ENCODE measurements at regions not wholly inside any gene's neighbourhood (a gene's known extent, or its start where the extent isn't known, plus 50 kb on each side); places are given as distances from the start of the nearest gene placed in this dataset.

GRCh38 chr3:153284282-153284938 is 122.4 kb downstream of the RAP2B start:
- Mint-ChIP-seq H3K27ac (peak overlapping the region; percentile 73), H3K4me3 (no peak overlapping the region), H3K9me3 (no peaks in the 10 kb centered on the region), H3K4me1 (peaks cover 38% of the 10 kb centered on the region), H3K36me3 (no peaks in the 10 kb centered on the region)
- peak; percentile 78 for ATAC-seq
- no peak for DNase-seq (ENCODE audit: low spot score in 2 of 2)

GRCh38 chr3:153285194-153285641 is 123.2 kb downstream of the RAP2B start:
- no peaks in the 10 kb centered on the region for H3K36me3 Mint-ChIP-seq
- H3K4me3 Mint-ChIP-seq, result no peak overlapping the region
- no peaks in the 10 kb centered on the region for H3K9me3 Mint-ChIP-seq
- peak in 1 of 2 donors; percentile 50 for DNase-seq (ENCODE audit: low spot score in 2 of 2)
- no peak for ATAC-seq
- peaks cover 42% of the 10 kb centered on the region for H3K4me1 Mint-ChIP-seq
- peak overlapping the region; percentile 83 for H3K27ac Mint-ChIP-seq

DNA sequence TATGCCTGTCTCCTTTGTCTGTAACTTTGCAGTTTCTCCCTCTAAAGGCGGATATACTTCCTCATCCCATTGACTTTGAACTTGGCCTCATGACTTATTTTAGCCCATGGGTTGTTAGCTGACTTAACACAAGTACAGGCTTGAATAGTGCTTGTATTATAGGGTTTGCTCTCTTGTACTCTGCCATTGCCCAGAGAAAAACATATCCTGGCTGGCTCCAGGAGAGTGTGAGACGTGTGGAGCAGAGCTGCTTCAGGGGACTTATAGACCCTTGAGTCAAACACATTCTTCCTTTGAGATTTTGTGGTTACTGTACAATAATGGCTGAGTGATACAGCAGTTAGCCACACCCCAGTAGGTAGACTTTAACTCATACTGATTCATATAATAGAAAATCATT is 124.0 kb downstream of the RAP2B start:
- DNase-seq (ENCODE audit: low spot score in 2 of 2) (no peak), ATAC-seq (peak; percentile 80)
- peaks cover 44% of the 10 kb centered on the region for H3K4me1 Mint-ChIP-seq
- H3K4me3 Mint-ChIP-seq, result peak overlapping the region; percentile 14
- peak overlapping the region; percentile 83 for H3K27ac Mint-ChIP-seq
- H3K36me3 Mint-ChIP-seq, result no peaks in the 10 kb centered on the region
- H3K9me3 Mint-ChIP-seq, result no peaks in the 10 kb centered on the region

DNA sequence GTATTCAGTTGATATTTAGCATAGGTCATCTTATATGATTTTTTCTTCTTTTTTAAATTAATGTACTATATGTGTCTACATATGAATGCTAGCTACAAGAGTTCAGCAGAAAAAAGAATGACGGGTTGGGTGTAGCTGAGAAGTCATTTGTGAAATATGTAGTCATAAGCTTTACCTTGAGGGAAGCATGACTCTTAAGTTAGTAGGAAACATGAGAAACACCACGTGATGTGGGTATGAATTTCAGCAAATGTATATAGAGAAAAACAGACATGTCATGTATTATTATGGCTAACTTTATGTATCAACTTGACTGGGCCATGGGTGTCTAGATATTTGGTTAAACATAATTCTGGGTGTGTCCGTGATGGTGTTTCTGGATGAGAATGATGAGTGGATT is 125.0 kb downstream of the RAP2B start:
- peak overlapping the region; percentile 39 for H3K27ac Mint-ChIP-seq
- H3K36me3 Mint-ChIP-seq, result no peaks in the 10 kb centered on the region
- peaks cover 53% of the 10 kb centered on the region for H3K4me1 Mint-ChIP-seq
- ATAC-seq, result peak; percentile 74
- DNase-seq (ENCODE audit: low spot score in 2 of 2), result no peak
- H3K4me3 Mint-ChIP-seq, result no peak overlapping the region
- H3K9me3 Mint-ChIP-seq, result no peaks in the 10 kb centered on the region

GRCh38 chr3:153289334-153289808 is 127.3 kb downstream of the RAP2B start:
- peaks cover 49% of the 10 kb centered on the region for H3K4me1 Mint-ChIP-seq
- no peak for DNase-seq (ENCODE audit: low spot score in 2 of 2)
- no peaks in the 10 kb centered on the region for H3K36me3 Mint-ChIP-seq
- no peak overlapping the region for H3K27ac Mint-ChIP-seq
- no peaks in the 10 kb centered on the region for H3K9me3 Mint-ChIP-seq
- H3K4me3 Mint-ChIP-seq, result no peak overlapping the region
- ATAC-seq, result peak; percentile 47

DNA sequence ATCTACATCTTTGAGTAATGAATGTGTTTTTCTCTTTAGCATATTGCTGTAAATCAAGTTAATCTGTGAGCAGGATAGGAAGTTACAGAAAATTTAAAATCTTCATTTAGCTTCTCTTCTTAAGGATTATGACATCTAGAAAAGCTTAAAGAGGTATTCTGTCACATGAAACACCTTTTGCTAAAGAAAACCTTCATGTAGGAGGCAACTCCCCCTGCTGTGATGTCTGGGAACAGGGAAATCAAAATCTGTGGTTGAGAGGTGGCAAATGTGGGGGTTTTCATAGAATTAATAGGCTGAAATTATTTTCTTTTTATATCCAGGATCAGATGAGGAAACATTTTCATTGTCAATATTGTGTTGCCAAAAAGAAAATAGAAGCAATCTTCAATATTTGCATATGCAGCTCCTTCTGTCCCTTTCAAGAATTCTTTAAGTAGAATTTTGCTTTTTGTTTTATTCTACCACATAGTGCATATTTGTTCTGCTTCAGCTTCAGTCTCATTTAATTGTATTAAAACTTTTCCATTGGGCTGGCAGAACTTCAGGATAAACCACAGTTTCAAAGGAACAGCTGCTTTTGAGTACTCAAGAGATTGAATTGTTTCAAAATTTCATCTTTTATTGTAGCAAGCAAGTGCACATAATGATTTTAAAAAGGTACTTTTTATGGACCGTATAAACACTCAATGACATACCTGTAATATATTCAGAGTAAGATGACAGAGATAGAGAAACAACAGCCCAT is 128.4 kb downstream of the RAP2B start:
- peaks cover 47% of the 10 kb centered on the region for H3K4me1 Mint-ChIP-seq

GRCh38 chr3:153291059-153291685 is 129.1 kb downstream of the RAP2B start:
- no peak for DNase-seq (ENCODE audit: low spot score in 2 of 2)
- no peak overlapping the region for H3K4me3 Mint-ChIP-seq
- ATAC-seq, result peak; percentile 51

More for the DNA sequence above, 128.4 kb downstream of the RAP2B start:
- Mint-ChIP-seq H3K4me3 (no peak overlapping the region), H3K27ac (no peak overlapping the region), H3K9me3 (no peaks in the 10 kb centered on the region), H3K36me3 (no peaks in the 10 kb centered on the region)
- ATAC-seq (no peak), DNase-seq (ENCODE audit: low spot score in 2 of 2) (no peak)

GRCh38 chr3:153293265-153293664 is 131.2 kb downstream of the RAP2B start:
- Mint-ChIP-seq H3K4me1 (peaks cover 26% of the 10 kb centered on the region), H3K9me3 (no peaks in the 10 kb centered on the region), H3K36me3 (no peaks in the 10 kb centered on the region), H3K27ac (no peak overlapping the region), H3K4me3 (no peak overlapping the region)
- ATAC-seq (no peak), DNase-seq (ENCODE audit: low spot score in 2 of 2) (no peak)

More at GRCh38 chr3:153291059-153291685, 129.1 kb downstream of the RAP2B start:
- no peak overlapping the region for H3K27ac Mint-ChIP-seq
- H3K9me3 Mint-ChIP-seq, result no peaks in the 10 kb centered on the region
- H3K4me1 Mint-ChIP-seq, result peaks cover 40% of the 10 kb centered on the region
- no peaks in the 10 kb centered on the region for H3K36me3 Mint-ChIP-seq

GRCh38 chr3:153295901-153296300 is 133.9 kb downstream of the RAP2B start:
- ATAC-seq (no peak), DNase-seq (ENCODE audit: low spot score in 2 of 2) (no peak)
- Mint-ChIP-seq H3K9me3 (no peaks in the 10 kb centered on the region), H3K27ac (no peak overlapping the region), H3K4me1 (peaks cover 10% of the 10 kb centered on the region), H3K36me3 (no peaks in the 10 kb centered on the region), H3K4me3 (no peak overlapping the region)

- no peak for DNase-seq (ENCODE audit: low spot score in 2 of 2)
- H3K27ac Mint-ChIP-seq, result no peak overlapping the region
- no peak overlapping the region for H3K4me3 Mint-ChIP-seq
- H3K9me3 Mint-ChIP-seq, result no peaks in the 10 kb centered on the region
- H3K4me1 Mint-ChIP-seq, result no peaks in the 10 kb centered on the region
- no peak for ATAC-seq
- no peaks in the 10 kb centered on the region for H3K36me3 Mint-ChIP-seq
These were observed 143.2 kb downstream of the RAP2B start for GRCh38 chr3:153305189-153305588.

DNA sequence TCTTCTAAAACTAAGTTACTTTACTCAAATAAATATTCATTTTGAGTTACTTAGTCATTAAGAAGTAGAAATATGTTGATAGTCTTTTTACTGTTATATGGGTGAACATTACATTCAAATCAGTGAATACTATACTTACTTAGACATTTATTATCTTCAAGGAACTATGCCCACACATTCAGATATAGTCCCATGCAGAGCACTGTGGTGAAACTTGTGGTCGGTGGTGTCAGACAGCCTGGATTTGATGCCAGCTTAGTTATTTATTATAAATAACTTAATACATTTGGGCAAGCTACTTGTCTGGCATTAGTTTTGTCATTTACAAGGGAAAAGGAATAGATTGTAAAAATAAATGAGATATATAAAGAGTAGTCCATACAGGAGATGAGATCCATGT is 149.5 kb downstream of the RAP2B start:
- H3K36me3 Mint-ChIP-seq, result no peaks in the 10 kb centered on the region
- no peak for DNase-seq (ENCODE audit: low spot score in 2 of 2)
- no peaks in the 10 kb centered on the region for H3K9me3 Mint-ChIP-seq
- H3K4me1 Mint-ChIP-seq, result peaks cover 15% of the 10 kb centered on the region
- H3K27ac Mint-ChIP-seq, result no peak overlapping the region
- no peak for ATAC-seq
- H3K4me3 Mint-ChIP-seq, result no peak overlapping the region

DNA sequence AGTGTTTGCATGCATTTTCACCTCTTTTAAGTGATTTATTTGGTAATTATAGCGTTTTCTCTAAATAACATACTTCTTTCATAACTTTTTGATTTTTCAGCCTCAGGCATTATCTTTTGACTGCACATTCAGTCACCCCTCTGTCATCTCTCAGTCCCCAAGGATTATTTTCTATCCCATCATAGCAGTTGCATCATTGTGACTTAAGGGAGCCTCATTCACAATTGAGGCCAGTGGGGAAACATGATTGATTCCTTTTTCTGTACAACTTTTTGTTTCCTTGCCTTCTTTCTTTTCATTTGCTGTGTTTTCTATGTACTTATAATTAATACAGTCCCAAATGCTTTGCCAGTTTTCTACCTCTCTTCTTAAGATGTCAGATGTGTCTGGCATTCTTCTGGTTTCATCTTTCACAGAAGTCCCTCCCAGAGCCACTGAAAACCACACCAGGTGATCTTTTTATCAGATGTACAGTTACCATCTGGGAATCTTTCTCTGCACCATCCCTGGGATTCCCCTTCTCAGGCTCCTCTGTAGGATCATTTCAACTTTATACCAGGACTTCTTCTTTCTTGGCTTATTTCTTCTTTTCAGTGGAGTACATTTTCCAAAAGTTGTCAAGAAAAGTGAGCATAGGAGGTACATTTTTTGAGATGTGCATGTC is 151.4 kb downstream of the RAP2B start:
- H3K27ac Mint-ChIP-seq, result no peak overlapping the region
- ATAC-seq (no peak), DNase-seq (ENCODE audit: low spot score in 2 of 2) (no peak)
- H3K36me3 Mint-ChIP-seq, result no peaks in the 10 kb centered on the region
- no peak overlapping the region for H3K4me3 Mint-ChIP-seq
- peaks cover 15% of the 10 kb centered on the region for H3K4me1 Mint-ChIP-seq
- no peaks in the 10 kb centered on the region for H3K9me3 Mint-ChIP-seq

GRCh38 chr3:153314038-153314437 is 152.0 kb downstream of the RAP2B start:
- ATAC-seq (no peak), DNase-seq (ENCODE audit: low spot score in 2 of 2) (no peak)
- no peaks in the 10 kb centered on the region for H3K9me3 Mint-ChIP-seq
- no peak overlapping the region for H3K4me3 Mint-ChIP-seq
- H3K27ac Mint-ChIP-seq, result no peak overlapping the region
- no peaks in the 10 kb centered on the region for H3K36me3 Mint-ChIP-seq
- peaks cover 19% of the 10 kb centered on the region for H3K4me1 Mint-ChIP-seq

DNA sequence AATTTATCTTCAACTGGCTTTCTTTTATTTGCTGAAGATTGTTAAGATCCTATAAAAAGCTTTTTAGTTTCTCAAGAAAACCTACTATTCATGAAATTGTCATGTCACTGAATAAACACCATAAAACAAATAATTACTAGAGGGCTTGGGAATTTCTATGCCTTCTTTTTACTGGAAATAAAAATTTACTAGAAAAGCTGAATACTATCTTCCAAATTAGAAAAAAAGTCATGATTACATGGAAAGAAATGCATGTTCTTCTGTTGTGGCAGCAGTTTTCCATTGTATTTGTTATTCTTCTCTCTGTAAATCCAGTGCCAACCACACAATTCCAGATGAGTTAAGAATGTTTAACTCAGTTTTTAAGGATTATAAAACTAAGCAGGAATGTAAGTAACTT is 153.8 kb downstream of the RAP2B start:
- H3K4me3 Mint-ChIP-seq, result no peak overlapping the region
- DNase-seq (ENCODE audit: low spot score in 2 of 2) (no peak), ATAC-seq (no peak)

More for the DNA sequence above, 153.8 kb downstream of the RAP2B start:
- Mint-ChIP-seq H3K9me3 (no peaks in the 10 kb centered on the region), H3K36me3 (no peaks in the 10 kb centered on the region), H3K4me1 (peaks cover 31% of the 10 kb centered on the region), H3K27ac (no peak overlapping the region)
